Calu3 (cell line): ENCODE measurements at regions not wholly inside any gene's neighbourhood (a gene's known extent, or its start where the extent isn't known, plus 50 kb on each side); places are given as distances from the start of the nearest gene placed in this dataset.
"Not testable (repeated sequence)": the region's sequence is repeated elsewhere in the genome, so short reads cannot be mapped to it uniquely, and the experiment has no call there.

Source experiments
- BruUV-seq: library from RNA; stranded (reverse); fragments of 400-500 nt; replicated peaks from 2 replicates; lab custom pipeline; 2021; lab: Mats Ljungman, UMichigan
- CTCF ChIA-PET: fragments of 300-600 bp; sonication (Branson Sonifier 250); formaldehyde crosslinking; loops from one replicate; lab custom pipeline; 2022; ENCODE audit warnings: antibody characterized with exemption; lab: Charles Lee
- DNase-seq: peaks from one replicate; pipeline ENCODE4 v3.0.0; 2022
- H3K27ac Mint-ChIP-seq: one replicate; pipeline ENCODE4 v1.8.0; 2022; ENCODE audit warnings: mixed read lengths; ENCODE audit not compliant: unreplicated experiment
- H3K27me3 Mint-ChIP-seq: one replicate; pipeline ENCODE4 v1.8.0; 2022; ENCODE audit warnings: mixed read lengths; ENCODE audit not compliant: unreplicated experiment
- H3K36me3 Mint-ChIP-seq: one replicate; pipeline ENCODE4 v1.8.0; 2022; ENCODE audit warnings: mild to moderate bottlenecking, moderate library complexity, mixed read lengths; ENCODE audit not compliant: insufficient read depth, unreplicated experiment
- H3K4me1 Mint-ChIP-seq: one replicate; pipeline ENCODE4 v1.8.0; 2022; ENCODE audit warnings: mild to moderate bottlenecking, low read depth, mixed read lengths; ENCODE audit not compliant: unreplicated experiment
- H3K4me3 Mint-ChIP-seq: one replicate; pipeline ENCODE4 v1.8.0; 2022; ENCODE audit warnings: mild to moderate bottlenecking, low read depth, moderate library complexity, mixed read lengths; ENCODE audit not compliant: unreplicated experiment
- H3K9me3 Mint-ChIP-seq: one replicate; pipeline ENCODE4 v1.8.0; 2022; ENCODE audit warnings: low read depth, mixed read lengths; ENCODE audit not compliant: unreplicated experiment
- CTCF ChIP-seq: fragments of 200-600 bp; IDR thresholded peaks from one replicate; pipeline ENCODE4 v1.8.0; 2022; ENCODE audit warnings: antibody characterized with exemption; ENCODE audit not compliant: unreplicated experiment
- intact Hi-C: fragments of 100-400 bp; cut with micrococcal nuclease; formaldehyde crosslinking; loops from one replicate; pipeline ENCODE4 v1.10.0; 2022; ENCODE audit not compliant: unreplicated experiment

GRCh38 chr20:54995553-54995952, 520.2 kb downstream of the DOK5 start:
- peaks cover 14% of the 10 kb centered on the region for H3K9me3 Mint-ChIP-seq
- no peaks in the 10 kb centered on the region for H3K27me3 Mint-ChIP-seq
- H3K36me3 Mint-ChIP-seq = no peaks in the 10 kb centered on the region
- H3K4me3 Mint-ChIP-seq = no peak overlapping the region
- no peaks in the 10 kb centered on the region for H3K4me1 Mint-ChIP-seq
- no peak for DNase-seq
- no peak overlapping the region for H3K27ac Mint-ChIP-seq
- BruUV-seq = no TSS peak
- intact Hi-C loops = no loop called here
- no peak for TF ChIP-seq CTCF
- CTCF ChIA-PET = no interaction called here

GRCh38 chr20:54995011-54995410, 519.6 kb downstream of the DOK5 start:
- no peak for DNase-seq
- no TSS peak for BruUV-seq
- no peak overlapping the region for H3K27ac Mint-ChIP-seq
- no peak overlapping the region for H3K4me3 Mint-ChIP-seq
- H3K36me3 Mint-ChIP-seq = no peaks in the 10 kb centered on the region
- no peaks in the 10 kb centered on the region for H3K27me3 Mint-ChIP-seq
- intact Hi-C loops = no loop called here
- TF ChIP-seq CTCF = no peak
- peaks cover 14% of the 10 kb centered on the region for H3K9me3 Mint-ChIP-seq
- no peaks in the 10 kb centered on the region for H3K4me1 Mint-ChIP-seq
- CTCF ChIA-PET = no interaction called here

- DNase-seq = no peak
- H3K9me3 Mint-ChIP-seq = peaks cover 2% of the 10 kb centered on the region
- intact Hi-C loops = no loop called here
- H3K27me3 Mint-ChIP-seq = no peaks in the 10 kb centered on the region
- no peaks in the 10 kb centered on the region for H3K36me3 Mint-ChIP-seq
- TF ChIP-seq CTCF = no peak
- no peak overlapping the region for H3K27ac Mint-ChIP-seq
- CTCF ChIA-PET = no interaction called here
- no TSS peak for BruUV-seq
- no peak overlapping the region for H3K4me3 Mint-ChIP-seq
- no peaks in the 10 kb centered on the region for H3K4me1 Mint-ChIP-seq
Observed at GRCh38 chr20:54985091-54985490, 509.7 kb downstream of the DOK5 start.

- H3K36me3 Mint-ChIP-seq = no peaks in the 10 kb centered on the region
- no TSS peak for BruUV-seq
- no peaks in the 10 kb centered on the region for H3K27me3 Mint-ChIP-seq
- H3K27ac Mint-ChIP-seq = no peak overlapping the region
- DNase-seq = no peak
- intact Hi-C loops = no loop called here
- TF ChIP-seq CTCF = no peak
- H3K9me3 Mint-ChIP-seq = peaks cover 2% of the 10 kb centered on the region
- no peak overlapping the region for H3K4me3 Mint-ChIP-seq
- H3K4me1 Mint-ChIP-seq = no peaks in the 10 kb centered on the region
- CTCF ChIA-PET = interaction anchor here (0.7 kb wide), 1 partner anchor 9 kb away, joined by 3 read pairs; no protein-coding TSS in a partner anchor
Observed at GRCh38 chr20:54984104-54984448, 508.7 kb downstream of the DOK5 start.

- BruUV-seq, CTCF ChIA-PET, H3K27me3 Mint-ChIP-seq, H3K27ac Mint-ChIP-seq, H3K9me3 Mint-ChIP-seq, DNase-seq, H3K36me3 Mint-ChIP-seq, H3K4me3 Mint-ChIP-seq, intact Hi-C loops, H3K4me1 Mint-ChIP-seq: not testable (repeated sequence)
Observed at GRCh38 chr20:54983394-54984103, 508.2 kb downstream of the DOK5 start.
